ENCODE measurements at regions not wholly inside any gene's neighbourhood (a gene's known extent, or its start where the extent isn't known, plus 50 kb on each side); places are given as distances from the start of the nearest gene placed in this dataset.

GRCh38 chr5:4232084-4232483 lies 636.5 kb downstream of the IRX1 start:
- Mint-ChIP-seq H3K36me3 (ENCODE audit: low read depth) (peaks cover 13% of the 10 kb centered on the region), H3K4me1 (peaks cover 39% of the 10 kb centered on the region), H3K27me3 (ENCODE audit: low read depth) (no peaks in the 10 kb centered on the region), H3K9me3 (peaks cover 19% of the 10 kb centered on the region), H3K27ac (ENCODE audit: unreplicated experiment) (no peak overlapping the region), H3K4me3 (peak overlapping the region; percentile 81)
- no peak for DNase-seq (ENCODE audit: low read depth, low spot score)
- no peak for TF ChIP-seq CTCF (conservative IDR thresholded peaks at IDR 0.05)

- no peak for TF ChIP-seq CTCF (conservative IDR thresholded peaks at IDR 0.05)
- no peak for DNase-seq (ENCODE audit: low read depth, low spot score)
- Mint-ChIP-seq H3K4me3 (no peak overlapping the region), H3K27me3 (ENCODE audit: low read depth) (no peaks in the 10 kb centered on the region), H3K27ac (ENCODE audit: unreplicated experiment) (no peak overlapping the region), H3K4me1 (peaks cover 34% of the 10 kb centered on the region), H3K9me3 (peaks cover 21% of the 10 kb centered on the region), H3K36me3 (ENCODE audit: low read depth) (peaks cover 13% of the 10 kb centered on the region)
Measured at GRCh38 chr5:4233671-4234070, 638.0 kb downstream of the IRX1 start.

- Mint-ChIP-seq H3K4me3 (no peak overlapping the region), H3K4me1 (peaks cover 4% of the 10 kb centered on the region), H3K27ac (ENCODE audit: unreplicated experiment) (no peak overlapping the region), H3K36me3 (ENCODE audit: low read depth) (no peaks in the 10 kb centered on the region), H3K9me3 (peaks cover 2% of the 10 kb centered on the region), H3K27me3 (ENCODE audit: low read depth) (no peaks in the 10 kb centered on the region)
- no peak for DNase-seq (ENCODE audit: low read depth, low spot score)
- TF ChIP-seq CTCF (conservative IDR thresholded peaks at IDR 0.05) = no peak
Measured at GRCh38 chr5:4243479-4244264, 648.0 kb downstream of the IRX1 start.

- no peak overlapping the region for H3K27ac Mint-ChIP-seq (ENCODE audit: unreplicated experiment)
- no peaks in the 10 kb centered on the region for H3K36me3 Mint-ChIP-seq (ENCODE audit: low read depth)
- peaks cover 4% of the 10 kb centered on the region for H3K4me1 Mint-ChIP-seq
- H3K9me3 Mint-ChIP-seq = peaks cover 2% of the 10 kb centered on the region
- H3K4me3 Mint-ChIP-seq = no peak overlapping the region
- DNase-seq (ENCODE audit: low read depth, low spot score) = no peak
- TF ChIP-seq CTCF (conservative IDR thresholded peaks at IDR 0.05) = no peak
- H3K27me3 Mint-ChIP-seq (ENCODE audit: low read depth) = no peaks in the 10 kb centered on the region
Measured at GRCh38 chr5:4244306-4244705, 648.7 kb downstream of the IRX1 start.

GRCh38 chr5:4245076-4245475 lies 649.4 kb downstream of the IRX1 start:
- Mint-ChIP-seq H3K36me3 (ENCODE audit: low read depth) (no peaks in the 10 kb centered on the region), H3K27ac (ENCODE audit: unreplicated experiment) (no peak overlapping the region), H3K4me3 (no peak overlapping the region), H3K9me3 (peaks cover 2% of the 10 kb centered on the region), H3K27me3 (ENCODE audit: low read depth) (no peaks in the 10 kb centered on the region), H3K4me1 (peaks cover 4% of the 10 kb centered on the region)
- no peak for TF ChIP-seq CTCF (conservative IDR thresholded peaks at IDR 0.05)
- DNase-seq (ENCODE audit: low read depth, low spot score) = no peak

Data from neural crest cell (in vitro differentiated cells).